RWPE2 (cell line): ENCODE measurements at regions not wholly inside any gene's neighbourhood (a gene's known extent, or its start where the extent isn't known, plus 50 kb on each side); places are given as distances from the start of the nearest gene placed in this dataset.

Experiments
- ATAC-seq: fragments of 200-7000 bp; cut with Tn5 transposase; 3 replicates; pipeline ENCODE4 v1.9.1; 2021; ENCODE audit warnings: low read depth
- DNase-seq: peaks from one replicate; pipeline ENCODE4 v3.0.0-alpha.2; 2020; ENCODE audit warnings: low spot score
- H3K27ac ChIP-seq: fragments of 450-650 bp; 2 replicates; pipeline ENCODE4 v1.5.1; 2017; ENCODE audit warnings: mild to moderate bottlenecking; ENCODE audit not compliant: poor library complexity, severe bottlenecking
- H3K27me3 ChIP-seq: fragments of 250-450 bp; sonication (Bioruptor Pico); 2 replicates; pipeline ENCODE4 v1.5.1; 2021; ENCODE audit warnings: mild to moderate bottlenecking, moderate library complexity; ENCODE audit not compliant: insufficient read depth, poor library complexity, severe bottlenecking
- H3K36me3 ChIP-seq: fragments of 250-450 bp; sonication (Bioruptor Pico); 2 replicates; pipeline ENCODE4 v1.5.1; 2020; ENCODE audit warnings: low read depth, mild to moderate bottlenecking, moderate library complexity
- H3K4me1 ChIP-seq: fragments of 250-450 bp; sonication (Bioruptor Pico); 2 replicates; pipeline ENCODE4 v1.5.1; 2021; ENCODE audit warnings: mild to moderate bottlenecking, moderate library complexity; ENCODE audit not compliant: insufficient read depth, poor library complexity, severe bottlenecking
- H3K4me3 ChIP-seq: fragments of 250-450 bp; sonication (Bioruptor Pico); 2 replicates; pipeline ENCODE4 v1.5.1; 2021; ENCODE audit warnings: mild to moderate bottlenecking, moderate library complexity; ENCODE audit not compliant: severe bottlenecking
- H3K9me3 ChIP-seq: fragments of 250-450 bp; sonication (Bioruptor Pico); 2 replicates; pipeline ENCODE4 v1.5.1; 2021; ENCODE audit warnings: mild to moderate bottlenecking, moderate library complexity; ENCODE audit not compliant: severe bottlenecking
- CTCF ChIP-seq: fragments of 450-650 bp; IDR thresholded peaks from one replicate; pipeline ENCODE4 v1.5.1; 2017; ENCODE audit warnings: mild to moderate bottlenecking, moderate library complexity; ENCODE audit not compliant: poor library complexity, severe bottlenecking

- no peaks in the 10 kb centered on the region for H3K36me3 ChIP-seq
- no peak for TF ChIP-seq CTCF
- no peak for DNase-seq
- no peak for ATAC-seq
- no peak overlapping the region for H3K4me3 ChIP-seq
- peaks cover 14% of the 10 kb centered on the region for H3K4me1 ChIP-seq
- H3K27me3 ChIP-seq: no peaks in the 10 kb centered on the region
- no peak overlapping the region for H3K27ac ChIP-seq
- no peaks in the 10 kb centered on the region for H3K9me3 ChIP-seq
Measured at GRCh38 chr1:29971703-29972102, 735.4 kb downstream of the PTPRU start.

GRCh38 chr1:29970747-29971325 is 734.5 kb downstream of the PTPRU start:
- TF ChIP-seq CTCF: no peak
- DNase-seq: no peak
- peaks cover 14% of the 10 kb centered on the region for H3K4me1 ChIP-seq
- no peak overlapping the region for H3K27ac ChIP-seq
- no peaks in the 10 kb centered on the region for H3K36me3 ChIP-seq
- H3K9me3 ChIP-seq: no peaks in the 10 kb centered on the region
- H3K4me3 ChIP-seq: no peak overlapping the region
- ATAC-seq: no peak
- no peaks in the 10 kb centered on the region for H3K27me3 ChIP-seq

- TF ChIP-seq CTCF: no peak
- Histone ChIP-seq H3K27me3 (no peaks in the 10 kb centered on the region), H3K36me3 (no peaks in the 10 kb centered on the region), H3K9me3 (no peaks in the 10 kb centered on the region), H3K4me1 (peaks cover 9% of the 10 kb centered on the region), H3K4me3 (no peak overlapping the region), H3K27ac (no peak overlapping the region)
- ATAC-seq (no peak), DNase-seq (no peak)
Measured at GRCh38 chr1:29969576-29969975, 733.3 kb downstream of the PTPRU start.

- Histone ChIP-seq H3K4me1 (no peaks in the 10 kb centered on the region), H3K4me3 (no peak overlapping the region), H3K9me3 (no peaks in the 10 kb centered on the region), H3K27ac (no peak overlapping the region), H3K36me3 (no peaks in the 10 kb centered on the region), H3K27me3 (no peaks in the 10 kb centered on the region)
- ATAC-seq (no peak), DNase-seq (no peak)
- TF ChIP-seq CTCF: no peak
Measured at GRCh38 chr1:29967261-29967660, 730.9 kb downstream of the PTPRU start.

- DNase-seq: no peak
- Histone ChIP-seq H3K4me1 (no peaks in the 10 kb centered on the region), H3K27ac (no peak overlapping the region), H3K27me3 (no peaks in the 10 kb centered on the region), H3K36me3 (no peaks in the 10 kb centered on the region), H3K4me3 (no peak overlapping the region), H3K9me3 (no peaks in the 10 kb centered on the region)
- no peak for ATAC-seq
- TF ChIP-seq CTCF: no peak
Measured at GRCh38 chr1:29966526-29967045, 730.3 kb downstream of the PTPRU start.
